Adrenal gland (tissue), 9 donors: ENCODE measurements at regions not wholly inside any gene's neighbourhood (a gene's known extent, or its start where the extent isn't known, plus 50 kb on each side); places are given as distances from the start of the nearest gene placed in this dataset.

Experiments
- DNase-seq, 7 donors: peaks; one replicate each; pipeline ENCODE4 v3.0.0-alpha.2; 2019 to 2020
- H3K27ac ChIP-seq, 5 donors: fragments of 200-600 bp; sonication (generic) in 4 of 5; 1 replicate in 3 of 5; 2 replicates in 2 of 5; pipeline versions ENCODE4 v1.5.1 to v1.8.0; 2016 to 2020; ENCODE audit warnings: mild to moderate bottlenecking in 1 of 5
- H3K27me3 ChIP-seq: fragments of 200-600 bp; 2 replicates; pipeline ENCODE4 v1.8.0; 2021
- H3K36me3 ChIP-seq, 2 donors: fragments of 200-600 bp; replicated peaks in 1 of 2; 1 replicate in 1 of 2; 2 replicates in 1 of 2; pipeline versions ENCODE4 v1.5.1 to v1.8.0; 2018 to 2022
- H3K4me1 ChIP-seq, 2 donors: fragments of 200-600 bp; replicated peaks in 1 of 2; 1 replicate in 1 of 2; 2 replicates in 1 of 2; pipeline versions ENCODE4 v1.5.1 to v1.8.0; 2018 to 2021
- H3K4me3 ChIP-seq, 4 donors: fragments of 200-600 bp; sonication (generic) in 3 of 4; one replicate each; pipeline ENCODE4 v1.5.1; 2016 to 2018
- H3K9me3 ChIP-seq, 3 donors: fragments of 200-600 bp; sonication (generic) in 1 of 3; replicated peaks in 1 of 3; 1 replicate in 2 of 3; 2 replicates in 1 of 3; pipeline versions ENCODE4 v1.5.1 to v1.8.0; 2016 to 2021
- POLR2A ChIP-seq, 2 donors: fragments of 450-650 bp; IDR thresholded peaks; one replicate each; pipeline ENCODE4 v1.6.1; 2017; ENCODE audit warnings: antibody characterized with exemption in 2 of 2, mild to moderate bottlenecking in 2 of 2, moderate library complexity in 1 of 2
- WGBS, 4 donors: extraction: QIAGEN DNeasy Blood & Tissue Kit in 2 of 4; methylation state at CpG; one replicate each; pipeline versions ENCODE4 v1.1.5 to v1.1.7; 2013 to 2017; 5-methylcytosine and 5-hydroxymethylcytosine counted together
- intact Hi-C, 2 donors: fragments of 100-400 bp; cut with DNase I; formaldehyde crosslinking; loops; one replicate each; pipeline versions ENCODE4 v1.14.1 to v1.15.0; 2022 to 2023
- TF ChIP-seq, protein P1 (sequence below), 6 experiments: fragments of 450-650 bp in 4 of 6; fragments of 200-600 bp in 2 of 6; sonication (generic) in 1 of 6; IDR thresholded peaks; 1 replicate in 5 of 6; 2 replicates in 1 of 6; pipeline versions ENCODE4 v1.5.1 to v1.8.0; 2016 to 2021; ENCODE audit warnings: antibody characterized with exemption in 6 of 6, mild to moderate bottlenecking in 2 of 6, moderate library complexity in 1 of 6
- donor health status: healthy with polysubstance abuse.
- donor health status: Bipolar disorder and iron deficiency.
- donor health status: DM: yes; HTN: yes; CAD: no.
- donor health status: DM: no; HTN: no; CAD: no.
- donor health status: DM: no; HTN: no; CAD: no.

DNA sequence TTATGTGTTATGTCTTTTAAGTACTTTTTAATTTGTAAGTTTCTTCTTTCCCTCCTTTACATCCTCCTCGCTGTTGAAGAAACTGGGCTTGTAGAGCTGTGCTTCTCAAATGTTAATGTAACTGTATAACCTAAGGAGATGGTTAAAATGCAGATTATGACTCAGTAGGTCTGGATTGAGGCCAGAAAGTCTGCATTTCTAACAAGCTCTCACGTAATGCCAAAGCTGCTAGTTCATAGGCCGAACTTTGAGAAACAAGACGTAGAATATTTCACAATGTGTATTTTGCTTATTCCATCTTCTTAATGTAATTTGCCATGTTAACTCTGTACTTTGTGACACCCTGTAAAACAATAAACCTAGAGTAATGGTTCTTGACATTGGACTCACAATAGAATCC, 193.3 kb upstream of the SYT1 start:
- TF ChIP-seq, protein P1, sequence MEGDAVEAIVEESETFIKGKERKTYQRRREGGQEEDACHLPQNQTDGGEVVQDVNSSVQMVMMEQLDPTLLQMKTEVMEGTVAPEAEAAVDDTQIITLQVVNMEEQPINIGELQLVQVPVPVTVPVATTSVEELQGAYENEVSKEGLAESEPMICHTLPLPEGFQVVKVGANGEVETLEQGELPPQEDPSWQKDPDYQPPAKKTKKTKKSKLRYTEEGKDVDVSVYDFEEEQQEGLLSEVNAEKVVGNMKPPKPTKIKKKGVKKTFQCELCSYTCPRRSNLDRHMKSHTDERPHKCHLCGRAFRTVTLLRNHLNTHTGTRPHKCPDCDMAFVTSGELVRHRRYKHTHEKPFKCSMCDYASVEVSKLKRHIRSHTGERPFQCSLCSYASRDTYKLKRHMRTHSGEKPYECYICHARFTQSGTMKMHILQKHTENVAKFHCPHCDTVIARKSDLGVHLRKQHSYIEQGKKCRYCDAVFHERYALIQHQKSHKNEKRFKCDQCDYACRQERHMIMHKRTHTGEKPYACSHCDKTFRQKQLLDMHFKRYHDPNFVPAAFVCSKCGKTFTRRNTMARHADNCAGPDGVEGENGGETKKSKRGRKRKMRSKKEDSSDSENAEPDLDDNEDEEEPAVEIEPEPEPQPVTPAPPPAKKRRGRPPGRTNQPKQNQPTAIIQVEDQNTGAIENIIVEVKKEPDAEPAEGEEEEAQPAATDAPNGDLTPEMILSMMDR (IDR thresholded peaks at IDR 0.05): no peak
- TF ChIP-seq POLR2A (IDR thresholded peaks at IDR 0.05): no peak
- H3K27ac ChIP-seq: no peak overlapping the region
- no peak for DNase-seq
- intact Hi-C loops: no loop called here
- 85 to 92% (median 87%) methylated on average over 4 of the region's 4 CpGs for WGBS, 4 donors
- no peaks in the 10 kb centered on the region for H3K4me1 ChIP-seq
- H3K4me3 ChIP-seq: no peak overlapping the region
- H3K27me3 ChIP-seq: no peaks in the 10 kb centered on the region
- H3K36me3 ChIP-seq: no peaks in the 10 kb centered on the region
- no peaks in the 10 kb centered on the region for H3K9me3 ChIP-seq

DNA sequence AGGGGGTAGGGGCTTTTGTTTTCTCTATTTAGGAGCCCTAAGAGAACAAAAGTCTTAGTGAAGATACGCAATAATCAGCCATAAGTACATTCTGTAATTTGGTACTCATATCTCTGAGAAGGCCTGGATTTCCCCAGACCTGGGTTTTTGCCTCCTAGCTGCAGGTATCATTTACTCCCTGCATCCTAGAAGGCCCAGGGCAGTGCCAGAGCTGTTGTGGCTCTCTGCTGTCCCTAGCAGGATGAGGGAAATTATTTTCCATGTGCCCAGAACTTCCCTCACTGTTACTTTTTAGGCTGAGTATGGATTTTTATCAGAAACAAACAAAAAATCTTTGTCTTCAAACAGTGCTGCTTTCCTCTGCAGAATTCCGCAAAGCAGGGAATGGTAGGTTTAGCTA, 192.5 kb upstream of the SYT1 start:
- DNase-seq: no peak
- intact Hi-C loops: no loop called here

DNA sequence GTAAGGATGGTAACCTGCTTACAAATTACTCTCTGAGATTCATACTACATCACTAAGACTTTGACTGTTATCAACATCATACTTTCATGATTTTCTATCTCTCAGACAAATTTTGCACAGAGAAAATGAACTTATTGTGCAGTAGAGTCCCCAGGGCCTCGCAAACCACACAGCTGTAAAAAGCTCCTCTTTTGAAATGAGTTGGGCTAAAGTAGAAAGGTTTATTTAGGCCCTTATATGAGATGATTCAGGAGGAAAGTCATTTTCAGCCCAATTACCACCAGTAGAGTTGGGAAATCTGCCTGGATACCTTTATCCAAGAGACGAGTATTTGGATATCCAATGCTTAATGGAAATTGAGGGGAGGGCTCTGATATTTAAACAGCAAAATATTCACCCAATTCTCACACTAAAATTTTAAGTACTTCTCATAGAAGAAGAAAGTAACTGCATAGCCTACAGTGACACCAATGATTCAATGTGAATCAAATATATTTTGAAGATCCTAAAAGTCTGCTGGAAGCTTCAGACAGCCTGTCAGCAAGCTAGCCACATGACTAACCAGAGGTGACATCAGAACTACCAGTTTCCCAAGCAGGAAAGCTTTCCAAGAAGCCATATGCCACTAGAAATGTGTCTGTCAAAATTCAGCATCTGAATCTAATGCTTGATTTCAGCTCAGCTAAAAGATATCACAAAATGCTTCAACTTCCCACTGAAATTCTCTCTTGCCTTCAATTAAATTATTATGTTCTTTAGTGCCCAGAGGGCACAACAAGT, 190.1 kb upstream of the SYT1 start:
- no peaks in the 10 kb centered on the region for H3K27me3 ChIP-seq
- WGBS, 4 donors: 75 to 87% (median 85%) methylated on average over 2 of the region's 2 CpGs
- no peak for DNase-seq
- H3K4me1 ChIP-seq: no peaks in the 10 kb centered on the region
- no peak overlapping the region for H3K4me3 ChIP-seq
- intact Hi-C loops: no loop called here
- H3K36me3 ChIP-seq: no peaks in the 10 kb centered on the region
- TF ChIP-seq POLR2A (IDR thresholded peaks at IDR 0.05): no peak
- TF ChIP-seq, protein P1 (IDR thresholded peaks at IDR 0.05): no peak
- no peak overlapping the region for H3K27ac ChIP-seq
- no peaks in the 10 kb centered on the region for H3K9me3 ChIP-seq

More for the DNA sequence above, 192.5 kb upstream of the SYT1 start:
- Histone ChIP-seq H3K27me3 (no peaks in the 10 kb centered on the region), H3K9me3 (no peaks in the 10 kb centered on the region), H3K36me3 (no peaks in the 10 kb centered on the region), H3K27ac (no peak overlapping the region), H3K4me3 (no peak overlapping the region), H3K4me1 (no peaks in the 10 kb centered on the region)
- 84 to 94% (median 89%) methylated on average over 2 of the region's 2 CpGs for WGBS, 4 donors
- TF ChIP-seq, protein P1 (IDR thresholded peaks at IDR 0.05): no peak
- no peak for TF ChIP-seq POLR2A (IDR thresholded peaks at IDR 0.05)

DNA sequence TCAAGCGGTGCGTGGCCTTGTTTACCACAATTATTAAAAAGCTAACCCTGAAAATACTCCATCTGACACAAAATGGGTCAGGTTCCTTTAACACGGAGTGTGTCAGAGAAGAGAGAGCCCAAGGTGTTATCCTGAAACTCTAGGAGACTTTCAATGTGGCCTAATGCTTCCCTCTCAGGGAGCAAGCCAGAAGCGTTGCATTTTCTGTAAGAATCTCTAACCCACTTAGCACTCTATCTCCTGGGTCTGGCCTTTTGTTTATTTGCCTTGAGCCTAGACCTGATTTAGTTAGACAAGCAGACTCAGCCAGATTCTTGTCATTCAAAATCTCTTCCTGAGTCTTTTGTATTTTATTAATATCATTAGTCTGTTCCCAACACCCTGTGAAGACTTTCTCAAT, 184.0 kb upstream of the SYT1 start:
- Histone ChIP-seq H3K4me1 (no peaks in the 10 kb centered on the region), H3K9me3 (no peaks in the 10 kb centered on the region), H3K27me3 (no peaks in the 10 kb centered on the region), H3K27ac (no peak overlapping the region), H3K4me3 (no peak overlapping the region), H3K36me3 (no peaks in the 10 kb centered on the region)
- TF ChIP-seq, protein P1 (IDR thresholded peaks at IDR 0.05): no peak
- TF ChIP-seq POLR2A (IDR thresholded peaks at IDR 0.05): no peak
- whole genome bisulfite sequencing, 4 donors: 72 to 87% (median 80%) methylated on average over 4 of the region's 4 CpGs
- intact Hi-C loops: no loop called here
- no peak for DNase-seq
